ENCODE measurements at regions not wholly inside any gene's neighbourhood (a gene's known extent, or its start where the extent isn't known, plus 50 kb on each side); places are given as distances from the start of the nearest gene placed in this dataset.
"Not testable (repeated sequence)": the region's sequence is repeated elsewhere in the genome, so short reads cannot be mapped to it uniquely, and the experiment has no call there.

GRCh38 chr1:47664356-47664755 is 226.5 kb downstream of the FOXD2 start:
- no peaks in the 10 kb centered on the region for H4K20me1 ChIP-seq (ENCODE audit: control insufficient read depth, extremely low read depth, insufficient read depth, low read length)
- H3K79me2 ChIP-seq (ENCODE audit: control insufficient read depth, insufficient read depth, low read length): no peaks in the 10 kb centered on the region
- TF ChIP-seq CTCF (optimal IDR thresholded peaks at IDR 0.05 in 1 of 3, IDR thresholded peaks at IDR 0.05 in 1 of 3, conservative IDR thresholded peaks at IDR 0.05 in 1 of 3; ENCODE audit: extremely low read depth in 1 of 3, insufficient read depth in 2 of 3, low read length in 3 of 3) (no peak), EZH2 (IDR thresholded peaks at IDR 0.05; ENCODE audit: low read length) (no peak)
- DNase-seq (ENCODE audit: low read depth, low spot score): no peak
- H3K36me3 ChIP-seq (ENCODE audit: control insufficient read depth in 2 of 2, extremely low read depth in 1 of 2, insufficient read depth in 2 of 2, low read length in 2 of 2): no peaks in the 10 kb centered on the region
- H3K9me3 ChIP-seq (ENCODE audit: control insufficient read depth, low read depth, low read length): no peaks in the 10 kb centered on the region
- no peak overlapping the region for H3K9ac ChIP-seq (ENCODE audit: control insufficient read depth, extremely low read depth, insufficient read depth, low read length)
- no peak overlapping the region for H2AFZ ChIP-seq (ENCODE audit: control insufficient read depth, low read length)
- FAIRE-seq: no peak
- H3K27ac ChIP-seq (ENCODE audit: control insufficient read depth, insufficient read depth, low read length): no peak overlapping the region
- no peaks in the 10 kb centered on the region for H3K4me1 ChIP-seq (ENCODE audit: control insufficient read depth, extremely low read depth, insufficient read depth, low read length)
- H3K27me3 ChIP-seq (ENCODE audit: control insufficient read depth, extremely low read depth, insufficient read depth, low read length): no peaks in the 10 kb centered on the region
- H3K4me2 ChIP-seq (ENCODE audit: control insufficient read depth, extremely low read depth, insufficient read depth, low read depth, low read length): no peak overlapping the region
- H3K4me3 ChIP-seq (ENCODE audit: control insufficient read depth in 2 of 3, extremely low read depth in 1 of 3, insufficient read depth in 2 of 3, low read depth in 1 of 3, low read length in 3 of 3): no peak overlapping the region
- H3K9me1 ChIP-seq (ENCODE audit: control insufficient read depth, extremely low read depth, insufficient read depth, low read length): no peaks in the 10 kb centered on the region
- dilution Hi-C loops (cut with MboI; ENCODE audit: extremely low pct_ligation_motif_present, low sequenced_read_pairs): no loop called here

DNA sequence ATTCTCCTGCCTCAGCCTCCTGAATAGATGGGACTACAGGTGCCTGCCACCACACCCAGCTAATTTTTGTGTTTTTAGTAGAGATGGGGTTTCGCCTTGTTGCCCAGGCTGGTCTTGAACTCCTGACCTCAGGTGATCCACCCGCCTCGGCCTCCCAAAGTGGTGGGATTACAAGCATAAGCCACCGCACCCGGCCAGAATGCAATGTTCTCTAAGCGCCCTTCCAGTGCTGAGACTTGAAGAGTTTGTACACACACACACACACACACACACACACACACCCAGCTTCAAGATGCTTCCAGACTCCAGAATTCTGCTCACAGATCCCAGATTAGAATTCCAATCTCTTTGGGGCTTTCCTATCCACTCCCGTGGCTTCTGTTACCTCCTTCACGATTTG is 227.1 kb downstream of the FOXD2 start:
- H3K9ac ChIP-seq (ENCODE audit: control insufficient read depth, extremely low read depth, insufficient read depth, low read length); H3K9me1 ChIP-seq (ENCODE audit: control insufficient read depth, extremely low read depth, insufficient read depth, low read length); H3K27me3 ChIP-seq (ENCODE audit: control insufficient read depth, extremely low read depth, insufficient read depth, low read length); DNase-seq (ENCODE audit: low read depth, low spot score); H3K4me2 ChIP-seq (ENCODE audit: control insufficient read depth, extremely low read depth, insufficient read depth, low read depth, low read length); H3K4me3 ChIP-seq (ENCODE audit: control insufficient read depth in 2 of 3, extremely low read depth in 1 of 3, insufficient read depth in 2 of 3, low read depth in 1 of 3, low read length in 3 of 3); H3K79me2 ChIP-seq (ENCODE audit: control insufficient read depth, insufficient read depth, low read length); H3K27ac ChIP-seq (ENCODE audit: control insufficient read depth, insufficient read depth, low read length); H3K36me3 ChIP-seq (ENCODE audit: control insufficient read depth in 2 of 2, extremely low read depth in 1 of 2, insufficient read depth in 2 of 2, low read length in 2 of 2); FAIRE-seq; dilution Hi-C loops (cut with MboI; ENCODE audit: extremely low pct_ligation_motif_present, low sequenced_read_pairs); H3K9me3 ChIP-seq (ENCODE audit: control insufficient read depth, low read depth, low read length); H2AFZ ChIP-seq (ENCODE audit: control insufficient read depth, low read length); H3K4me1 ChIP-seq (ENCODE audit: control insufficient read depth, extremely low read depth, insufficient read depth, low read length); H4K20me1 ChIP-seq (ENCODE audit: control insufficient read depth, extremely low read depth, insufficient read depth, low read length): not testable (repeated sequence)

DNA sequence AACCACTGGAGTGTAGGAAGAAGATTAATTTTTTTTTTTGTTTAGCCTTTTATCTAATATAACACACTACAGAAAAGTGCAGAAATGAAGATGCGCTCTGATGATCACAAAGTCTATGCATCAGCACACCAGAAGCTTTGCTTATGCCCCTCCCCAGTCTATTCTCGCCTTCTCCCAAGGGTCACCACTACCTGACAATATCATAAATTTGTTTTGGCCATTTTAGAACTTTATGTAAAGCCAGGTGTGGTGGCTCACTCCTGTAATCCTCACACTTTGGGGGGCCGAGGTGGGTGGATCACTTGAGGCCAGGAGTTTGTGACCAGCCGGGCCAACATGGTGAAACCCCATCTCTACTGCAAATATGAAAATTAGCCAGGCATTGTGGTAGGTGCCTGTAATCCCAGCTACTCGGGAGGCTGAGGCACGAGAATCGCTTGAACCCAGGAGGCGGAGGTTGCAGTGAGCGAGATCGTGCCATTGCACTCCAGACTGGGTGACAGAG is 231.3 kb downstream of the FOXD2 start:
- FAIRE-seq (no peak), DNase-seq (ENCODE audit: low read depth, low spot score) (no peak)
- no peaks in the 10 kb centered on the region for H3K27me3 ChIP-seq (ENCODE audit: control insufficient read depth, extremely low read depth, insufficient read depth, low read length)
- no peak for TF ChIP-seq EZH2 (IDR thresholded peaks at IDR 0.05; ENCODE audit: low read length)
- TF ChIP-seq CTCF (optimal IDR thresholded peaks at IDR 0.05 in 1 of 3, IDR thresholded peaks at IDR 0.05 in 1 of 3, conservative IDR thresholded peaks at IDR 0.05 in 1 of 3; ENCODE audit: extremely low read depth in 1 of 3, insufficient read depth in 2 of 3, low read length in 3 of 3): no peak
- H3K9ac ChIP-seq (ENCODE audit: control insufficient read depth, extremely low read depth, insufficient read depth, low read length): no peak overlapping the region
- H2AFZ ChIP-seq (ENCODE audit: control insufficient read depth, low read length): no peak overlapping the region
- no peak overlapping the region for H3K4me2 ChIP-seq (ENCODE audit: control insufficient read depth, extremely low read depth, insufficient read depth, low read depth, low read length)
- H3K36me3 ChIP-seq (ENCODE audit: control insufficient read depth in 2 of 2, extremely low read depth in 1 of 2, insufficient read depth in 2 of 2, low read length in 2 of 2): no peaks in the 10 kb centered on the region
- H3K4me3 ChIP-seq (ENCODE audit: control insufficient read depth in 2 of 3, extremely low read depth in 1 of 3, insufficient read depth in 2 of 3, low read depth in 1 of 3, low read length in 3 of 3): no peak overlapping the region
- no peaks in the 10 kb centered on the region for H3K9me1 ChIP-seq (ENCODE audit: control insufficient read depth, extremely low read depth, insufficient read depth, low read length)
- H3K4me1 ChIP-seq (ENCODE audit: control insufficient read depth, extremely low read depth, insufficient read depth, low read length): no peaks in the 10 kb centered on the region
- no peaks in the 10 kb centered on the region for H3K79me2 ChIP-seq (ENCODE audit: control insufficient read depth, insufficient read depth, low read length)
- no peaks in the 10 kb centered on the region for H3K9me3 ChIP-seq (ENCODE audit: control insufficient read depth, low read depth, low read length)
- H4K20me1 ChIP-seq (ENCODE audit: control insufficient read depth, extremely low read depth, insufficient read depth, low read length): no peaks in the 10 kb centered on the region
- no peak overlapping the region for H3K27ac ChIP-seq (ENCODE audit: control insufficient read depth, insufficient read depth, low read length)
- dilution Hi-C loops (cut with MboI; ENCODE audit: extremely low pct_ligation_motif_present, low sequenced_read_pairs): no loop called here
